CD4-positive, alpha-beta T cell (primary cell): ENCODE measurements at regions not wholly inside any gene's neighbourhood (a gene's known extent, or its start where the extent isn't known, plus 50 kb on each side); places are given as distances from the start of the nearest gene placed in this dataset.

ENCODE experiments used
- ATAC-seq: fragments of 200-7000 bp; cut with Tn5 transposase; one replicate; pipeline ENCODE4 v1.10.0; 2022; ENCODE audit warnings: mild to moderate bottlenecking; ENCODE audit not compliant: poor library complexity
- CTCF ChIA-PET: fragments of 350-600 bp; sonication (Branson Sonifier 250); formaldehyde crosslinking; loops from one replicate; lab custom pipeline; 2021; ENCODE audit warnings: antibody characterized with exemption, inconsistent platforms; lab: Charles Lee
- POLR2A ChIA-PET: fragments of 350-600 bp; sonication (Branson Sonifier 250); formaldehyde crosslinking; loops from one replicate; lab custom pipeline; 2021; ENCODE audit warnings: antibody characterized with exemption, inconsistent platforms; lab: Charles Lee
- DNase-seq, 14 experiments: peaks; one replicate each; pipeline ENCODE4 v3.0.0-alpha.2; 2013 to 2020; ENCODE audit warnings: mixed read lengths in 2 of 14
- H3K27ac ChIP-seq, 2 donors: one replicate each; pipeline versions ENCODE4 v1.5.1 to v1.7.0; 2013; ENCODE audit warnings: low read length in 2 of 2, low read depth in 1 of 2, mild to moderate bottlenecking in 1 of 2
- H3K27me3 ChIP-seq, 2 experiments: 1 replicate in 1 of 2; 2 replicates in 1 of 2; pipeline versions ENCODE4 v1.6.1 to v1.7.0; 2013; ENCODE audit warnings: low read length in 2 of 2, control low read depth in 1 of 2, mild to moderate bottlenecking in 1 of 2, moderate library complexity in 1 of 2; ENCODE audit not compliant: insufficient read depth in 2 of 2, control insufficient read depth in 1 of 2
- H3K36me3 ChIP-seq: one replicate; pipeline ENCODE4 v1.6.1; 2013; ENCODE audit warnings: low read length, control low read depth; ENCODE audit not compliant: insufficient read depth
- H3K4me1 ChIP-seq: one replicate; pipeline ENCODE4 v1.6.1; 2013; ENCODE audit warnings: low read length, control low read depth; ENCODE audit not compliant: insufficient read depth
- H3K4me3 ChIP-seq: one replicate; pipeline ENCODE4 v1.5.1; 2013; ENCODE audit warnings: mild to moderate bottlenecking, low read length, moderate library complexity
- H3K9me3 ChIP-seq, 2 experiments: 1 replicate in 1 of 2; 2 replicates in 1 of 2; pipeline versions ENCODE4 v1.6.1 to v1.7.0; 2013; ENCODE audit warnings: low read length in 2 of 2, mild to moderate bottlenecking in 2 of 2, control low read depth in 1 of 2, moderate library complexity in 1 of 2; ENCODE audit not compliant: control insufficient read depth in 1 of 2, insufficient read depth in 1 of 2
- H3K27ac Mint-ChIP-seq: one replicate; pipeline ENCODE4 v1.8.0; 2020; ENCODE audit warnings: mixed read lengths
- H3K27me3 Mint-ChIP-seq: one replicate; pipeline ENCODE4 v1.8.0; 2021; ENCODE audit warnings: mixed read lengths
- H3K36me3 Mint-ChIP-seq: one replicate; pipeline ENCODE4 v1.8.0; 2021; ENCODE audit warnings: low read depth, mixed read lengths
- H3K4me1 Mint-ChIP-seq: one replicate; pipeline ENCODE4 v1.8.0; 2021; ENCODE audit warnings: low read depth, mixed read lengths
- H3K4me3 Mint-ChIP-seq: one replicate; pipeline ENCODE4 v1.8.0; 2020; ENCODE audit warnings: mild to moderate bottlenecking, mixed read lengths
- H3K9me3 Mint-ChIP-seq: one replicate; pipeline ENCODE4 v1.8.0; 2020; ENCODE audit warnings: mixed read lengths
- CTCF ChIP-seq: fragments of 200-600 bp; IDR thresholded peaks from one replicate; pipeline ENCODE4 v1.8.0; 2022; ENCODE audit warnings: antibody characterized with exemption, mild to moderate bottlenecking
- intact Hi-C, 2 experiments: fragments of 100-400 bp; cut with DNase I in 1 of 2; cut with micrococcal nuclease in 1 of 2; formaldehyde crosslinking; loops; one replicate each; pipeline versions ENCODE4 v1.15.1 to v1.9.0; 2023 to 2025; cut with DNase I, micrococcal nuclease

GRCh38 chr5:82698026-82698425 is 379.2 kb downstream of the TMEM167A start:
- Histone ChIP-seq H3K27me3 (no peaks in the 10 kb centered on the region), H3K4me1 (no peaks in the 10 kb centered on the region), H3K27ac (no peak overlapping the region), H3K4me3 (no peak overlapping the region), H3K36me3 (no peaks in the 10 kb centered on the region), H3K9me3 (no peaks in the 10 kb centered on the region)
- Mint-ChIP-seq H3K4me3 (no peak overlapping the region), H3K36me3 (no peaks in the 10 kb centered on the region), H3K9me3 (no peaks in the 10 kb centered on the region), H3K27me3 (no peaks in the 10 kb centered on the region), H3K4me1 (no peaks in the 10 kb centered on the region), H3K27ac (no peak overlapping the region)
- no peak for ATAC-seq
- intact Hi-C loops, result no loop called here
- ChIA-PET CTCF (no interaction called here), POLR2A (no interaction called here)
- DNase-seq, result no peak
- TF ChIP-seq CTCF, result no peak

GRCh38 chr5:82694711-82695285 is 382.4 kb downstream of the TMEM167A start:
- no peaks in the 10 kb centered on the region for H3K9me3 Mint-ChIP-seq
- Histone ChIP-seq H3K36me3 (no peaks in the 10 kb centered on the region), H3K4me1 (no peaks in the 10 kb centered on the region), H3K27me3 (no peaks in the 10 kb centered on the region), H3K4me3 (no peak overlapping the region), H3K27ac (no peak overlapping the region), H3K9me3 (no peaks in the 10 kb centered on the region)
- TF ChIP-seq CTCF, result no peak
- H3K27me3 Mint-ChIP-seq, result no peaks in the 10 kb centered on the region
- no peaks in the 10 kb centered on the region for H3K36me3 Mint-ChIP-seq
- ATAC-seq (no peak), DNase-seq (no peak)
- no peak overlapping the region for H3K4me3 Mint-ChIP-seq
- CTCF ChIA-PET, result no interaction called here
- POLR2A ChIA-PET, result no interaction called here
- intact Hi-C loops, result no loop called here
- no peak overlapping the region for H3K27ac Mint-ChIP-seq
- no peaks in the 10 kb centered on the region for H3K4me1 Mint-ChIP-seq

GRCh38 chr5:82692826-82693225 is 384.4 kb downstream of the TMEM167A start:
- no peaks in the 10 kb centered on the region for H3K27me3 ChIP-seq
- H3K36me3 ChIP-seq, result no peaks in the 10 kb centered on the region
- no peak for DNase-seq
- intact Hi-C loops, result no loop called here
- ATAC-seq, result no peak
- Mint-ChIP-seq H3K4me3 (no peak overlapping the region), H3K27ac (no peak overlapping the region), H3K9me3 (no peaks in the 10 kb centered on the region), H3K4me1 (no peaks in the 10 kb centered on the region), H3K27me3 (no peaks in the 10 kb centered on the region), H3K36me3 (no peaks in the 10 kb centered on the region)
- no peaks in the 10 kb centered on the region for H3K4me1 ChIP-seq
- no peak for TF ChIP-seq CTCF
- no peak overlapping the region for H3K27ac ChIP-seq
- H3K4me3 ChIP-seq, result no peak overlapping the region
- CTCF ChIA-PET, result no interaction called here
- POLR2A ChIA-PET, result interaction anchor here (0.7 kb wide), 1 partner anchor 55 kb away, joined by 3 read pairs; no protein-coding TSS in a partner anchor
- no peaks in the 10 kb centered on the region for H3K9me3 ChIP-seq
